Endothelial cell of umbilical vein (primary cell): ENCODE measurements at regions not wholly inside any gene's neighbourhood (a gene's known extent, or its start where the extent isn't known, plus 50 kb on each side); places are given as distances from the start of the nearest gene placed in this dataset.

Experiments used
- BruUV-seq: library from RNA; stranded (reverse); fragments of 400-500 nt; replicated peaks from 2 replicates; lab custom pipeline; 2021; lab: Mats Ljungman, UMichigan
- CTCF ChIA-PET: fragments of 300-600, 350-600 bp; sonication (Branson Sonifier 250); formaldehyde crosslinking; loops from one replicate; lab custom pipeline; 2021; ENCODE audit warnings: antibody characterized with exemption, inconsistent platforms; lab: Charles Lee
- POLR2A ChIA-PET: fragments of 300-600, 350-600 bp; sonication (Branson Sonifier 250); formaldehyde crosslinking; loops from one replicate; lab custom pipeline; 2021; ENCODE audit warnings: antibody characterized with exemption, inconsistent platforms; lab: Charles Lee
- DNase-seq: peaks from one replicate; pipeline ENCODE4 v3.0.0-alpha.2; 2011; ENCODE audit warnings: low read depth, low spot score
- FAIRE-seq: peaks from 2 replicates; lab custom pipeline; 2011; peaks lifted over from hg19 to GRCh38; lab: Jason Lieb, UNC
- H2AFZ ChIP-seq: 2 replicates; pipeline ENCODE4 v1.6.0; 2012; ENCODE audit warnings: low read depth, low read length, control low read depth, inconsistent platforms
- H3K27ac ChIP-seq: 2 replicates; pipeline ENCODE4 v1.5.1; 2011; ENCODE audit warnings: low read depth, mild to moderate bottlenecking, control low read depth, low read length, moderate library complexity; ENCODE audit not compliant: insufficient read depth
- H3K27me3 ChIP-seq, 2 experiments: 2 replicates each; pipeline versions ENCODE4 v1.6.0 to v1.6.1; 2011; ENCODE audit warnings: low read length in 2 of 2, mixed read lengths in 1 of 2; ENCODE audit not compliant: control insufficient read depth in 2 of 2, insufficient read depth in 2 of 2
- H3K36me3 ChIP-seq, 2 experiments: 2 replicates in 1 of 2; 3 replicates in 1 of 2; pipeline ENCODE4 v1.5.1; 2011; ENCODE audit warnings: low read length in 2 of 2, mild to moderate bottlenecking in 1 of 2, moderate library complexity in 1 of 2; ENCODE audit not compliant: control insufficient read depth in 2 of 2, insufficient read depth in 2 of 2; ENCODE audit errors: extremely low read depth in 1 of 2
- H3K4me1 ChIP-seq: 3 replicates; pipeline ENCODE4 v1.5.1; 2011; ENCODE audit warnings: mild to moderate bottlenecking, low read length; ENCODE audit not compliant: control insufficient read depth, insufficient read depth; ENCODE audit errors: extremely low read depth
- H3K4me2 ChIP-seq: 2 replicates; pipeline ENCODE4 v1.6.1; 2011; ENCODE audit warnings: low read length, control low read depth, mixed read lengths; ENCODE audit not compliant: insufficient read depth
- H3K4me3 ChIP-seq, 3 experiments: fragments of 200-600 bp in 1 of 3; sonication (generic), shearing (Covaris generic) in 1 of 3; replicated peaks in 1 of 3; 2 replicates each; pipeline ENCODE4 v1.5.1; 2011 to 2016; ENCODE audit warnings: control low read depth in 3 of 3, low read length in 3 of 3, mild to moderate bottlenecking in 2 of 3, inconsistent platforms in 1 of 3, low read depth in 1 of 3, moderate library complexity in 1 of 3; ENCODE audit not compliant: insufficient read depth in 1 of 3
- H3K79me2 ChIP-seq: 2 replicates; pipeline ENCODE4 v1.6.0; 2012; ENCODE audit warnings: low read length, inconsistent platforms; ENCODE audit not compliant: control insufficient read depth, insufficient read depth
- H3K9ac ChIP-seq: replicated peaks from 2 replicates; pipeline ENCODE3; 2011; ENCODE audit warnings: low read length, control low read depth; ENCODE audit not compliant: insufficient read depth; ENCODE audit errors: extremely low read depth
- H3K9me1 ChIP-seq: replicated peaks from 3 replicates; pipeline ENCODE4 v1.6.0; 2011; ENCODE audit warnings: mild to moderate bottlenecking, low read length; ENCODE audit not compliant: control insufficient read depth, insufficient read depth; ENCODE audit errors: extremely low read depth
- H3K9me3 ChIP-seq: replicated peaks from 2 replicates; pipeline ENCODE4 v1.5.1; 2012; ENCODE audit warnings: low read length, inconsistent platforms; ENCODE audit not compliant: control insufficient read depth, insufficient read depth
- H4K20me1 ChIP-seq: replicated peaks from 2 replicates; pipeline ENCODE3; 2011; ENCODE audit warnings: mild to moderate bottlenecking, low read length; ENCODE audit not compliant: control insufficient read depth, insufficient read depth; ENCODE audit errors: extremely low read depth
- EZH2 ChIP-seq: IDR thresholded peaks from 2 replicates; pipeline ENCODE4 v1.6.1; 2012; ENCODE audit warnings: borderline replicate concordance, low read depth, mild to moderate bottlenecking, moderate library complexity, low read length, inconsistent platforms; ENCODE audit not compliant: severe bottlenecking
- FOS ChIP-seq: IDR thresholded peaks from 2 replicates; pipeline ENCODE4 v1.6.1; 2011; ENCODE audit warnings: mild to moderate bottlenecking, low read length, moderate library complexity, borderline replicate concordance; ENCODE audit not compliant: insufficient read depth
- GATA2 ChIP-seq: IDR thresholded peaks from 2 replicates; pipeline ENCODE4 v1.7.0; 2011; ENCODE audit warnings: low read depth, mild to moderate bottlenecking, moderate library complexity, mixed read lengths, low read length; ENCODE audit not compliant: insufficient read length, insufficient read depth
- JUN ChIP-seq: IDR thresholded peaks from 2 replicates; pipeline ENCODE4 v1.6.1; 2011; ENCODE audit warnings: borderline replicate concordance, low read depth; ENCODE audit not compliant: insufficient read length, insufficient read depth
- MYC ChIP-seq: IDR thresholded peaks from one replicate; pipeline ENCODE4 v1.6.1; 2011; ENCODE audit warnings: mild to moderate bottlenecking, low read depth, low read length
- POLR2A ChIP-seq: IDR thresholded peaks from 2 replicates; pipeline ENCODE4 v1.6.1; 2012; ENCODE audit warnings: low read depth, mild to moderate bottlenecking, control low read depth, low read length
- POLR2AphosphoS5 ChIP-seq: IDR thresholded peaks from 2 replicates; pipeline ENCODE4 v1.6.1; 2012; ENCODE audit warnings: low read depth, mild to moderate bottlenecking, control low read depth, low read length, moderate library complexity; ENCODE audit not compliant: insufficient read depth
- dilution Hi-C: fragments of 300-500 bp; cut with MboI; formaldehyde crosslinking; loops from one replicate; pipeline ENCODE4 v1.15.0; 2019; ENCODE audit warnings: low sequenced_read_pairs; ENCODE audit not compliant: extremely low pct_ligation_motif_present
- intact Hi-C: fragments of 100-400 bp; cut with micrococcal nuclease; formaldehyde crosslinking; loops from one replicate; pipeline ENCODE4 v1.10.0; 2022
- TF ChIP-seq, protein P1 (sequence below), 2 donors: IDR thresholded peaks; 1 replicate in 1 of 2; 2 replicates in 1 of 2; pipeline ENCODE4 v1.5.1; 2011; ENCODE audit warnings: low read length in 2 of 2, mild to moderate bottlenecking in 2 of 2, moderate library complexity in 2 of 2, control low read depth in 1 of 2, inconsistent platforms in 1 of 2, low read depth in 1 of 2; ENCODE audit not compliant: insufficient read depth in 1 of 2; ENCODE audit errors: extremely low read depth in 1 of 2
- TF ChIP-seq, protein P2 (sequence below): IDR thresholded peaks from 2 replicates; pipeline ENCODE4 v1.6.1; 2011; ENCODE audit not compliant: insufficient read depth, insufficient read length

DNA sequence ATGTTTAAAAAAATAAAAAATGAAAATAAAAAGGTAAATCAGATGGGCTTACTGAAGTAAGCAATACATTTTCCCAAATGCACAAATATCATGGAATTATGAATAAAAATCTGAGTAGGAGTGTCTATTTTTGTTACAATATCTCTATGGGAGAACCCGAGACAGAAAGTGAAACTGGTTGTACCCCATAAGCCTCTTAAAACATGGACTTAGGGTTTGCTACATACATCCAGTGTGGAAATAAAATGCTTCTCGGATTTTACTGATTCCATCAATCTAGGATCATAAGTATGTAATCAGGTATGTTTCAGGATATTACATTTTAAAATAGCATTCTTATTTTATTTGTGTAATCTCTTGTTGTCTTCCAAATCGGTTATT, 177.8 kb upstream of the CDIN1 start:
- no peak for DNase-seq
- H3K4me1 ChIP-seq: no peaks in the 10 kb centered on the region
- H3K9ac ChIP-seq: no peak overlapping the region
- BruUV-seq: no TSS peak
- no peaks in the 10 kb centered on the region for H4K20me1 ChIP-seq
- H3K4me2 ChIP-seq: no peak overlapping the region
- H3K36me3 ChIP-seq: no peaks in the 10 kb centered on the region
- no peaks in the 10 kb centered on the region for H3K9me3 ChIP-seq
- intact Hi-C loops (no loop called here), dilution Hi-C loops (no loop called here)
- H3K4me3 ChIP-seq: no peak overlapping the region
- ChIA-PET CTCF (no interaction called here), POLR2A (no interaction called here)
- TF ChIP-seq, protein P1, sequence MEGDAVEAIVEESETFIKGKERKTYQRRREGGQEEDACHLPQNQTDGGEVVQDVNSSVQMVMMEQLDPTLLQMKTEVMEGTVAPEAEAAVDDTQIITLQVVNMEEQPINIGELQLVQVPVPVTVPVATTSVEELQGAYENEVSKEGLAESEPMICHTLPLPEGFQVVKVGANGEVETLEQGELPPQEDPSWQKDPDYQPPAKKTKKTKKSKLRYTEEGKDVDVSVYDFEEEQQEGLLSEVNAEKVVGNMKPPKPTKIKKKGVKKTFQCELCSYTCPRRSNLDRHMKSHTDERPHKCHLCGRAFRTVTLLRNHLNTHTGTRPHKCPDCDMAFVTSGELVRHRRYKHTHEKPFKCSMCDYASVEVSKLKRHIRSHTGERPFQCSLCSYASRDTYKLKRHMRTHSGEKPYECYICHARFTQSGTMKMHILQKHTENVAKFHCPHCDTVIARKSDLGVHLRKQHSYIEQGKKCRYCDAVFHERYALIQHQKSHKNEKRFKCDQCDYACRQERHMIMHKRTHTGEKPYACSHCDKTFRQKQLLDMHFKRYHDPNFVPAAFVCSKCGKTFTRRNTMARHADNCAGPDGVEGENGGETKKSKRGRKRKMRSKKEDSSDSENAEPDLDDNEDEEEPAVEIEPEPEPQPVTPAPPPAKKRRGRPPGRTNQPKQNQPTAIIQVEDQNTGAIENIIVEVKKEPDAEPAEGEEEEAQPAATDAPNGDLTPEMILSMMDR (IDR thresholded peaks at IDR 0.05; ENCODE audit: extremely low read depth in 1 of 2, insufficient read depth in 1 of 2, low read depth in 1 of 2, low read length in 2 of 2): no peak
- TF ChIP-seq EZH2 (no peak), MYC (no peak), POLR2AphosphoS5 (no peak), POLR2A (no peak), FOS (no peak), JUN (no peak), GATA2 (no peak)
- TF ChIP-seq, protein P2, sequence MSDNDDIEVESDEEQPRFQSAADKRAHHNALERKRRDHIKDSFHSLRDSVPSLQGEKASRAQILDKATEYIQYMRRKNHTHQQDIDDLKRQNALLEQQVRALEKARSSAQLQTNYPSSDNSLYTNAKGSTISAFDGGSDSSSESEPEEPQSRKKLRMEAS: no peak
- no peak for FAIRE-seq
- no peaks in the 10 kb centered on the region for H3K79me2 ChIP-seq
- no peaks in the 10 kb centered on the region for H3K9me1 ChIP-seq
- no peaks in the 10 kb centered on the region for H3K27me3 ChIP-seq
- H3K27ac ChIP-seq: no peak overlapping the region
- H2AFZ ChIP-seq: no peak overlapping the region
